LHCN-M2 (cell line): ENCODE measurements at regions not wholly inside any gene's neighbourhood (a gene's known extent, or its start where the extent isn't known, plus 50 kb on each side); places are given as distances from the start of the nearest gene placed in this dataset.
"Not testable (repeated sequence)": the region's sequence is repeated elsewhere in the genome, so short reads cannot be mapped to it uniquely, and the experiment has no call there.

Experiments
- DNase-seq: peaks from one replicate; pipeline ENCODE4 v3.0.0-alpha.2; 2012; ENCODE audit warnings: low read depth

GRCh38 chr2:200102971-200103370, 147.6 kb downstream of the MAIP1 start:
- DNase-seq, result no peak

GRCh38 chr2:200104015-200104414, 148.6 kb downstream of the MAIP1 start:
- DNase-seq, result peak; percentile 59

- no peak for DNase-seq
Observed at GRCh38 chr2:200107514-200108217, 152.3 kb downstream of the MAIP1 start.

GRCh38 chr2:200109421-200109820, 154.0 kb downstream of the MAIP1 start:
- DNase-seq, result no peak

GRCh38 chr2:200110381-200110780, 155.0 kb downstream of the MAIP1 start:
- no peak for DNase-seq

- DNase-seq, result not testable (repeated sequence)
Observed at GRCh38 chr2:200113016-200113799, 157.8 kb downstream of the MAIP1 start.

- DNase-seq, result peak; percentile 62
Observed at GRCh38 chr2:200119236-200119635, 163.9 kb downstream of the MAIP1 start.

GRCh38 chr2:200121931-200122330, 166.5 kb downstream of the MAIP1 start:
- DNase-seq, result peak; percentile 34

- DNase-seq, result no peak
Observed at GRCh38 chr2:200122683-200123082, 167.3 kb downstream of the MAIP1 start.

- not testable (repeated sequence) for DNase-seq
Observed at GRCh38 chr2:200124665-200125368, 169.4 kb downstream of the MAIP1 start.

GRCh38 chr2:200125444-200126284, 170.3 kb downstream of the MAIP1 start:
- DNase-seq, result no peak

GRCh38 chr2:200126285-200126670, 170.9 kb downstream of the MAIP1 start:
- not testable (repeated sequence) for DNase-seq

- not testable (repeated sequence) for DNase-seq
Observed at GRCh38 chr2:200126680-200127079, 171.3 kb downstream of the MAIP1 start.

- DNase-seq, result peak; percentile 61
Observed at GRCh38 chr2:200127848-200128247, 172.5 kb downstream of the MAIP1 start.

GRCh38 chr2:200128296-200128695, 172.9 kb downstream of the MAIP1 start:
- DNase-seq, result no peak

GRCh38 chr2:200129721-200130462, 174.5 kb downstream of the MAIP1 start:
- no peak for DNase-seq

- peak; percentile 35 for DNase-seq
Observed at GRCh38 chr2:200130762-200131166, 175.4 kb downstream of the MAIP1 start.

- no peak for DNase-seq
Observed at GRCh38 chr2:200131307-200131706, 175.2 kb upstream of the SPATS2L start.

- DNase-seq, result no peak
Observed at GRCh38 chr2:200135082-200135481, 171.4 kb upstream of the SPATS2L start.

GRCh38 chr2:200136655-200137054, 169.8 kb upstream of the SPATS2L start:
- DNase-seq, result no peak

- DNase-seq, result no peak
Observed at GRCh38 chr2:200137271-200137670, 169.2 kb upstream of the SPATS2L start.
